GM13976 (cell line): ENCODE measurements at regions not wholly inside any gene's neighbourhood (a gene's known extent, or its start where the extent isn't known, plus 50 kb on each side); places are given as distances from the start of the nearest gene placed in this dataset.

Source experiments
- DNase-seq: peaks from one replicate; pipeline ENCODE4 v3.0.0; 2012; ENCODE audit warnings: low spot score
- in situ Hi-C: fragments of 300-500 bp; cut with MboI; formaldehyde crosslinking; loops from one replicate; pipeline ENCODE4 v1.12.0; 2022; ENCODE audit warnings: low sequenced_read_pairs, mixed read lengths, inconsistent platforms; ENCODE audit not compliant: unreplicated experiment
- TF ChIP-seq, protein P1 (sequence below): IDR thresholded peaks from 2 replicates; pipeline ENCODE4 v1.5.1; 2012; ENCODE audit warnings: borderline replicate concordance, mild to moderate bottlenecking; ENCODE audit not compliant: insufficient read depth; ENCODE audit errors: extremely low read depth, missing control alignments, control extremely low read depth

DNA sequence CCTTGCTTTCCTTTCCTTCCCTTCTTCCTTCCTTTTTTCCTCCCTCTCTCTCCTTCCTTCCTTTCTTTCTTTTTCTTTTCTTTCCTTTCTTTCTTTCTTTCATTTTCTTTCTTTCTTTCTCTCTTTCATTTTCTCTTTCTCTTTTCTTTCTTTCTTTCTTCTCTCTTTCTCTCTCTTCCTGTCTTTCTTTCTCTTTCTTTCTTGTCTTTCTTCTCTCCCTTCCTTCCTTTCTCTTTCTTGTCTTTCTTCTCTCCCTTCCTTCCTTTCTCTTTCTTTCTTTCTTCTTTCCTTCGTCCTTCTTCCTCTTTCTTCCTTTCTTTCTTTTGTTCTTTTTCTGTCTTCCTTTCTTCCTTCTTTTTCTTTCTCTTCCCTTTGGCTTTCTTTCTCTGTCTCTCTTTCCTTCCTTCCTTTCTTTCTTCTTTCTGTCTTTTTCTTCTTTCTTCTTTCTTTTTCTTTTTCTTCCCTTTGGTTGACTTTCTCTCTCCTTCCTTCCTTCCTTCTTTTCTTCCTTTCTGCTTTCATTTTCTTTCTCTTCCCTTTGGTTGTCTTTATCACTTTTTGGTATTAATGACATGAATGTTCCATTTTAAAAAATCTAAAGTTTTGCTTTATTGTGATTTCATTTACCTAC is 496.4 kb upstream of the CBLB start:
- no peak for DNase-seq
- TF ChIP-seq, protein P1, sequence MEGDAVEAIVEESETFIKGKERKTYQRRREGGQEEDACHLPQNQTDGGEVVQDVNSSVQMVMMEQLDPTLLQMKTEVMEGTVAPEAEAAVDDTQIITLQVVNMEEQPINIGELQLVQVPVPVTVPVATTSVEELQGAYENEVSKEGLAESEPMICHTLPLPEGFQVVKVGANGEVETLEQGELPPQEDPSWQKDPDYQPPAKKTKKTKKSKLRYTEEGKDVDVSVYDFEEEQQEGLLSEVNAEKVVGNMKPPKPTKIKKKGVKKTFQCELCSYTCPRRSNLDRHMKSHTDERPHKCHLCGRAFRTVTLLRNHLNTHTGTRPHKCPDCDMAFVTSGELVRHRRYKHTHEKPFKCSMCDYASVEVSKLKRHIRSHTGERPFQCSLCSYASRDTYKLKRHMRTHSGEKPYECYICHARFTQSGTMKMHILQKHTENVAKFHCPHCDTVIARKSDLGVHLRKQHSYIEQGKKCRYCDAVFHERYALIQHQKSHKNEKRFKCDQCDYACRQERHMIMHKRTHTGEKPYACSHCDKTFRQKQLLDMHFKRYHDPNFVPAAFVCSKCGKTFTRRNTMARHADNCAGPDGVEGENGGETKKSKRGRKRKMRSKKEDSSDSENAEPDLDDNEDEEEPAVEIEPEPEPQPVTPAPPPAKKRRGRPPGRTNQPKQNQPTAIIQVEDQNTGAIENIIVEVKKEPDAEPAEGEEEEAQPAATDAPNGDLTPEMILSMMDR = no peak
- in situ Hi-C loops = no loop called here

DNA sequence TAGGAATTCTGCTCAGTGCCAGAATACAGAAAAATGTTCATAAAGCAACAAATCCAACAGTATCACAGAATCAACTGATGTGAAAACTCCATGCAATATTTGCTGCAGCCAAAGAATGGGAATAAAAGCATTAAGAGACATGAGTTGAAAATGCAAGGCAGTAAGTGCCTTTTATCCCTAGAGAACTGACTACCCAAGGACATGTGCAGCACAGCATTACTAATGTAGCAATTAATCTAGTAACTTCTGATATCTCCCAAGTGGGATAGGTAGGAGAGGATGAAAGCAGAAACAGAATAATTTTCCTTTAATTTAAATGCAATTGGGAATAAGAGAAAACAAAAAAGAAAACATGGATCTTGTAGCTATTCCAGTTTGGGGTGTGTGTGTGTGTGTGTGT is 497.5 kb upstream of the CBLB start:
- no peak for DNase-seq
- in situ Hi-C loops = no loop called here
- TF ChIP-seq, protein P1 = no peak

DNA sequence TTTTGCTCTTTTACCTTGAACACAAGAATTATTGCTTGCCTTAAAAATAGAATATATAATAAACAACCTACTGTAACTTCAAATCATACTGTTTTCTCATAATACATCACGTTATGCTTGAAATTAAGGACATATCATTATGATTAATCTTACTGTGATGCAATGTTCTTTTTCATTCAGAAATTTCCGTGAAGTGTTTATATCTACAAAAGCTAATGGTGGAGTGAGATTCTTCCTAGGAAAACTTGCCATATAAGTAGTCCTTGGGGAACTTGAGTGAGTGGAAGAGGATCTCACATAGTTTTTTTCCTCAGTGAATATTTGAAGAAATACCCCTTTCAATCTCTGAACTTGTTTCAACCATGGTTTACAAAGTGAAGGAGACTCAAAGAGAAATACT is 498.7 kb upstream of the CBLB start:
- DNase-seq = no peak
- TF ChIP-seq, protein P1 = no peak
- in situ Hi-C loops = no loop called here

DNA sequence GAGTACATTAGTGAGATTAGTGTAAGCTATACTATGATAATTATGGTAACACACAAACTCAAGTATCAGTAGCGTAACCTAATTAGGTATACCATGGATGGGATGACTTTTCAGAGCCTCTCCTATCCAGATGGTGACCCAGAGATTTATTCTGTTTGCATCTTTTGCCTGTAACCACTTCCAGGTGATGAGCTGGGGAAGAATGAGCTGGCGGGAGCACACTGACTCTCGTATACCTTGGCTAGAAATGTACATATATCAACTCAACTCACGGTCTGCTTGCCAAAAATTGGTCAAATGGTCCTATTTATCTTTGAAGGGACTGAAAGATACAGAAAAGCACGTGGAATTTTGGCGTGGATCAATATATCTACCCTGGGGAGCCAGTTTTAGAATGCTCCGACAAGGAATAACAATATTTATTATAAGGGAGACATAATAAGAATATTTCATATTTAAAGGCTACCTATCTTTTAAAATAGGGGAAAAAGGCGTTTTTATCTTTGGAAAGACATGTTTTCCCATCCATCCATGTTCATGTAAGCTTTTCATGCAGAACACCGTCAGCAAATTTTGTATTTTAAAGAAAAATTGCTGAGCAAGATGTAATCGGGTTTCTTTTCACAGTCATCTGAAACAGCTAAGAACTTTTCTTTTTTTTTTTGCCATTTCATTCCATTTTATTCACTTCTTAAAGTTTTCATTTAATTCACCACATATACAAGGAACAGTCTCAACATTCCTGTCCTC is 502.6 kb upstream of the CBLB start:
- in situ Hi-C loops = no loop called here
- TF ChIP-seq, protein P1 = no peak
- DNase-seq = no peak

DNA sequence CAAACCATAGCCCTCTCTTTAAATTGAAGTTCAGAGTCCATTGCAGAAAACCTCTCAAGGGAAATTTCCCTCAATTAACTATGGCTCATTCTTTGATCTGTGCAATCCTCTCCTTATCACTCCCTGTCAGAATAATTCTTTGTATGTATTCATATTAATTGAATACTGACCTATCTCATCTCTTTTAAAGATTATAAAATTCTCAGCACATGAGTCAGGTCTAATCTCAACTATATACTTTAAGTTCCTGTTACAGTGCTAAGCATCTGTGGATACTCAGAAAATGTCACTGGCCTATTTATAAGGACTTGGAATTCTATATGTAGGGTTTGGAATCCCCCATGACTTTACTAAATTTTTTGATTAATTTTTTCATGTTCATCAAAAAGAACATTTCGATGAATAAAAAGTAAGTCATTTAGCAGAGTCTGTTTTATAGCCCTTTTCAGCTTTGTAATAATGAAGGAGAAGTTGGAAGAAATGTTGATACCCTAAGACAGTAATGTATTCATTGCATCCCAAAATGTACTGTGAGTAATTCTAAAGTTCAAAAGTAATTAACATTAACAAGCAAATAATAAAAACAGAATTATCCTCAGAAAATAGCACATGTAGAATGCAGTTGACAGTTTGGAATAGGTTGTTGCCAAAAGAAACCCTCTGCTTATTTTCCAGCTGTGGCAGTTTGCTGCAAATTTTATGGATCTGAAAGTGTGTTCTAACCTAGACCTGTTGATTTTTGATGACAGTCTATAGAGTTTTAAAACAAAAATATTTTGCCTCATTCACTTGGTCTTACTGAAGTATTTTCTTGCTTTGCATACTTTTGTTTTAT is 503.4 kb upstream of the CBLB start:
- DNase-seq = no peak
- in situ Hi-C loops = no loop called here
- TF ChIP-seq, protein P1 = no peak

DNA sequence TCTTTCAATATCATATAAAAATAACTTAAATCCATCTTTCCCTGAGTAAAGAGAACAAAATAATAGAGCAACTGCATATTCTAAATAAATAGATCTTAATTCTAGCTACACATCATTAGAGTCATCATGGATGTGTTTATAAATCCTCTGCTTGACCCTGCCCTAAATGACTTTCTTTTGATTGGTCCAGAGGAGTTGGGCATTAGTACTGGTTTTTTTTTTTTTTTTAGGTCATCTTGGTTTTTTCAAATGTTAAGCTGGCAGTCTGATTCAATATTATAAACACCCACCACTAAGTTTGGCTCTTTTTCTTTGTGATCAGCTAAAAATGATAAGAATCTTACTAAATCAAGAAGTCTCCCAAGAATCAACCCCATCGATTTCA is 504.0 kb upstream of the CBLB start:
- no peak for DNase-seq
- in situ Hi-C loops = no loop called here
- TF ChIP-seq, protein P1 = no peak
